Fibroblast of the conjunctiva (primary cell): ENCODE measurements at regions not wholly inside any gene's neighbourhood (a gene's known extent, or its start where the extent isn't known, plus 50 kb on each side); places are given as distances from the start of the nearest gene placed in this dataset.

ENCODE experiments used
- DNase-seq: peaks from one replicate; pipeline ENCODE4 v3.0.0-alpha.2; 2010; ENCODE audit warnings: low read depth

GRCh38 chr2:16296331-16297250 lies 356.2 kb downstream of the MYCN start:
- DNase-seq, result no peak

DNA sequence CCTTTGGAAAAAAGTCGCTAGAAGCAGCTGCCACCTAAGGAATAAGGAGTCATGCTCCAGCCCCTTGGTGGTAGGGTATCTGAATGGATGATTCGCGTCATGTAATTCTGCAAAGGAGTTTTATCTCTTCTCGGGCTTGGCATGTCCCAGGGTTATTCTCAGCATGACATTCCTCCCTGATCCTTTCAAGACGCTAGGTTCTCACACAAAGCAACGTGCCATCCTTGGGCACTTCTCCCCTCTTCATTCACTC lies 355.6 kb downstream of the MYCN start:
- DNase-seq, result no peak

GRCh38 chr2:16294791-16295190 lies 354.4 kb downstream of the MYCN start:
- no peak for DNase-seq

- DNase-seq, result no peak
These were observed 353.5 kb downstream of the MYCN start for GRCh38 chr2:16293871-16294270.

GRCh38 chr2:16293398-16293797 lies 353.0 kb downstream of the MYCN start:
- DNase-seq, result no peak

GRCh38 chr2:16291731-16292550 lies 351.6 kb downstream of the MYCN start:
- no peak for DNase-seq

DNA sequence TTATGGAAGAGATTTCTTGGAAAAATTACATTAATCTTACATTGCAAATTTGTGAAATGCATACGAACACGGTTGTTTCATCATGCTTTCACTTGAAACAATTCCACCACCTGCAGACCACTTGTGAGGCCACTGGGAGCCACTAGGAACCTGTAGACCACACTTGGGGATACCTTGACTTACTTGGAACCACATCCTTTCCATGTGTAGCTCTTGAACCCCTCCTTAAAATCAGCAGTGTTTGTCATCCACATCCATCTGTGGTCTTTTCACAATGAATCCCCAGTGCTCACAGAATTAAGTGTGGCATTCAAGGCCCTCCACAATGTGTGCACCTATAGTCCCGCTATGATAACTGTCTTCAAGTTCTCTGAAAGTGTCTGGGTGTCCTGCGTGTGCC lies 350.9 kb downstream of the MYCN start:
- DNase-seq, result no peak

- DNase-seq, result no peak
These were observed 350.1 kb downstream of the MYCN start for GRCh38 chr2:16290311-16291020.

- no peak for DNase-seq
These were observed 348.2 kb downstream of the MYCN start for GRCh38 chr2:16288371-16289112.

DNA sequence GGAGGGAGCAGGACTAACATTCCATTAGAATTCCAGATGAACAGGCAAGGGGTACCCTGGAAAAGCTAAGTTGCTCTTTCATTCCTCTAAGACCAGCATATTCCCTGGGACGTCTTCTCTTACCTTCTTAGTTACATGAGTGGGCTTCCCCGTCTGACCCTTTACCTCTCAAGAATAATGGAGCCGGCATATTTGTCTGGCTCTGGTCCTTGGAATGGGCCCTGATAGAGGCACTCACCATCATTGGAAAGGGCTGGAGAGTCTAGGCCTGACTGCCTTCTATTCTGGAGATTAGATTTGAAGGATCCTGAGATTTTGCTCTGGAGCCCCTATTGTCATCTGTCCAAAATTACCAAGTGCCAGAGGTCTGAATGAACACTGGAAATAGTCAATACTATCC lies 347.5 kb downstream of the MYCN start:
- DNase-seq, result no peak

DNA sequence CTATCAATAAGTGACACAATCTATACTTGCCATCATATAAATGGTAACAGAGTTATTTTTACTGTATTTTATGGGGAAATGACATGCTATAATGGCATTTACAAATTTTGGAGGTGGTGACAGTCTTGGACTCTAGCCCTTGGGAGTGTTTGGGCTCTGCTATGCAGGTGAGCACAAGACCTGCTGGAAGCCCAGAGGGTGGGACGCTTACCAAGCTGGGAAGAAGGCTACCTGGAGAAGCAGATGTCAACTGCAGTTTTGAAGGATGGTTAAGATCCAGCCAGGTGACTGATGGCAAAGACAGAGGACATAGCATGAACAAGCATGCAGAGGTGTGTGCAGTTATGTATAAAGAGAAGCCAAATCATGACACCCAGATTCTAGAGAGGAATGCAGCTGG lies 346.9 kb downstream of the MYCN start:
- DNase-seq, result no peak

DNA sequence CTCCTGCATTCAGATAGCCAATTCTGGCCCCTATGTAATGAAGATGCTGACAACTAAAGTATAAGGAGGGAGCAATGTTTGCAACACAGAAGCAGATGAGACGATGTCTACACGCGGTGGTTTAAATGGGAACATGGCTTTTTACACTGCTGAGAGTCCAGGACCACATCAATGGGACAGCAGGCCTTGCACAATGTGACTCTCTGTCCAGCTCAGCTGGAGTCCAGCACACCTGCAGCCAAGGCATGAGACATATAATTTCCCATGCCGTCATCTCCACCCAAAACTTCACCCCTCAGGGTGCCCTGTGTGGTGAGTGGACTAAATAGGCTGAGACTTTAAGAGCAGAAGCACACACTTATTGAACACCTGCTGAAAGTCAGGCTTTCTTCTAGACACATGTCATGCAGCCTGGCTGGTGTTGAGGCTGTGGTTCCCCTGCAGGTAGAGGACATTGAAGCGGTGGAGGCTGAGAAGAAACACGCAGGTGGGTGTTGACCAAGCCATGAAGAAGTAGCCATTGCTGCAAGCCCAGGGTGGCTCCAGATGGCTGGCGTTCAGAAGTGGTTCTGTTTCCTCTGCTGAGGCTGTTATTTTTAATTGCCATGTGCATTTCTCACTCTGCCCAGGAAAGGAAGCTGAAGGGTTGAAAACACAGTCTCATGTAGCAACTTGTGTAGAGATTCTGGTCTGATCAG lies 345.6 kb downstream of the MYCN start:
- no peak for DNase-seq

GRCh38 chr2:16284941-16285625 lies 344.7 kb downstream of the MYCN start:
- no peak for DNase-seq

GRCh38 chr2:16283071-16283850 lies 342.9 kb downstream of the MYCN start:
- DNase-seq, result no peak

DNA sequence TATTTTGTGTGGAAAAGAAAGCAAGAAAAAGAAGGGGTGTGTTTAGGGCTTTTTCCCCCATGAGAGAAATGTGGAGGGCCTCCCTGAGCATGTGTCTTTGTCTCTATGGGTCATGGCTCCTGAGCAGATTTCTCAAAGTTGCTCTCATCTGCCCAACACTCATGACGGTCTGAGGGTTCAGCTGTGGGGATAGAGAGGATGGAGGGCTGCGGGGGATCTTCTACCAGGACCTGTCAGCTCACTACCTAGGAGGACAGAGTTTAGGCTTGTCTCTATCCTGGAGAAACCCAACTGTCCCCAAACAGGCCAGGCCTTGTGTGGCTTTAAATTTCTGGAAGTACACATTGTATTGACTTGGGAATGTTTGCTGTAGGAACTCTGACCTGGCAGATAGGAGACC lies 342.2 kb downstream of the MYCN start:
- no peak for DNase-seq

GRCh38 chr2:16281451-16282335 lies 341.3 kb downstream of the MYCN start:
- no peak for DNase-seq

GRCh38 chr2:16280081-16280480 lies 339.7 kb downstream of the MYCN start:
- no peak for DNase-seq

GRCh38 chr2:16279641-16280040 lies 339.3 kb downstream of the MYCN start:
- no peak for DNase-seq

DNA sequence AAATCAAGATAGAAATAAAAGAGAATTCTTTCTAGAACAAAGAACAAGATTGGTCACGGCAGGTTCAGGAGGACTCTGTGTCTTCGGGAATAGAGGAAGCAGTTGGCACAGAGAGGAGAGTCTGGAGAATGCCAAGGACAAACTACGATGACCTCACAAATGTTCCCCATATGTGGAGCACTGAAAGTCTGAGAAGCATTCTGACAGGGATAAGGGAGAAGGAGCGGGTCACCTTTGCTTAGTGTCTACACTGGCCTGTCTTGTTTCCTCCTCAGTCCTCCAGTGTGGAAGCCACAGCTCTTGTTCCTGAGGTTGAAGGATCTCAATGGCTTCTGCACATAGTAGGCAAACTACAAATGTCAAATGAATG lies 338.8 kb downstream of the MYCN start:
- no peak for DNase-seq
